DND-41 (cell line): ENCODE measurements at regions not wholly inside any gene's neighbourhood (a gene's known extent, or its start where the extent isn't known, plus 50 kb on each side); places are given as distances from the start of the nearest gene placed in this dataset.

Source experiments
- ATAC-seq: fragments of 200-7000 bp; cut with Tn5 transposase; 3 replicates; pipeline ENCODE4 v1.9.1; 2021; ENCODE audit warnings: low read depth; ENCODE audit not compliant: insufficient read depth
- DNase-seq: peaks from one replicate; pipeline ENCODE4 v3.0.0-alpha.2; 2020
- H2AFZ ChIP-seq: 2 replicates; pipeline ENCODE4 v1.6.0; 2012; ENCODE audit warnings: low read depth, low read length
- H3K27ac ChIP-seq: 2 replicates; pipeline ENCODE4 v1.5.1; 2012; ENCODE audit warnings: low read length, inconsistent platforms
- H3K27me3 ChIP-seq: fragments of 200-600 bp; sonication (generic); 2 replicates; pipeline ENCODE4 v1.6.0; 2012; ENCODE audit warnings: low read length, mild to moderate bottlenecking, inconsistent platforms; ENCODE audit not compliant: insufficient read depth, poor library complexity
- H3K36me3 ChIP-seq: 2 replicates; pipeline ENCODE4 v1.5.1; 2012; ENCODE audit warnings: low read length, inconsistent platforms; ENCODE audit not compliant: insufficient read depth
- H3K4me1 ChIP-seq: 2 replicates; pipeline ENCODE4 v1.5.1; 2012; ENCODE audit warnings: mild to moderate bottlenecking, low read length; ENCODE audit not compliant: insufficient read depth
- H3K4me2 ChIP-seq: 2 replicates; pipeline ENCODE4 v1.6.0; 2012; ENCODE audit warnings: mild to moderate bottlenecking, moderate library complexity, low read length, inconsistent platforms; ENCODE audit not compliant: insufficient read depth
- H3K4me3 ChIP-seq, 2 experiments: fragments of 200-600 bp in 1 of 2; shearing (Covaris generic) in 1 of 2; 2 replicates each; pipeline ENCODE4 v1.5.1; 2012 to 2016; ENCODE audit warnings: inconsistent platforms in 2 of 2, low read length in 2 of 2, mild to moderate bottlenecking in 2 of 2, low read depth in 1 of 2, moderate library complexity in 1 of 2
- H3K79me2 ChIP-seq: 2 replicates; pipeline ENCODE4 v1.6.0; 2012; ENCODE audit warnings: low read length, inconsistent platforms; ENCODE audit not compliant: insufficient read depth
- H3K9ac ChIP-seq: 2 replicates; pipeline ENCODE4 v1.6.0; 2012; ENCODE audit warnings: low read depth, mild to moderate bottlenecking, inconsistent platforms, low read length, moderate library complexity
- H3K9me3 ChIP-seq: 2 replicates; pipeline ENCODE4 v1.5.1; 2012; ENCODE audit warnings: low read length, moderate library complexity, mild to moderate bottlenecking, inconsistent platforms; ENCODE audit not compliant: insufficient read depth, severe bottlenecking
- H4K20me1 ChIP-seq: 2 replicates; pipeline ENCODE4 v1.6.0; 2012; ENCODE audit warnings: low read length; ENCODE audit not compliant: insufficient read depth
- CTCF ChIP-seq: IDR thresholded peaks from 2 replicates; pipeline ENCODE4 v1.5.1; 2012; ENCODE audit warnings: borderline replicate concordance, low read length, moderate library complexity, mild to moderate bottlenecking; ENCODE audit not compliant: poor library complexity, severe bottlenecking; ENCODE audit errors: extremely low read depth
- EZH2 ChIP-seq: IDR thresholded peaks from 3 replicates; pipeline ENCODE4 v1.6.1; 2012; ENCODE audit warnings: borderline replicate concordance, low read depth, mild to moderate bottlenecking, moderate library complexity, low read length, inconsistent platforms; ENCODE audit not compliant: severe bottlenecking

GRCh38 chr18:53664575-53664974 is 559.9 kb downstream of the MBD2 start:
- H3K4me2 ChIP-seq: no peak overlapping the region
- no peak for TF ChIP-seq EZH2
- TF ChIP-seq CTCF: no peak
- DNase-seq (no peak), ATAC-seq (no peak)
- H3K27me3 ChIP-seq: no peaks in the 10 kb centered on the region
- H4K20me1 ChIP-seq: no peaks in the 10 kb centered on the region
- H3K9me3 ChIP-seq: no peaks in the 10 kb centered on the region
- H2AFZ ChIP-seq: no peak overlapping the region
- H3K79me2 ChIP-seq: no peaks in the 10 kb centered on the region
- no peak overlapping the region for H3K9ac ChIP-seq
- H3K27ac ChIP-seq: no peak overlapping the region
- H3K4me1 ChIP-seq: no peaks in the 10 kb centered on the region
- no peaks in the 10 kb centered on the region for H3K36me3 ChIP-seq
- H3K4me3 ChIP-seq: no peak overlapping the region

DNA sequence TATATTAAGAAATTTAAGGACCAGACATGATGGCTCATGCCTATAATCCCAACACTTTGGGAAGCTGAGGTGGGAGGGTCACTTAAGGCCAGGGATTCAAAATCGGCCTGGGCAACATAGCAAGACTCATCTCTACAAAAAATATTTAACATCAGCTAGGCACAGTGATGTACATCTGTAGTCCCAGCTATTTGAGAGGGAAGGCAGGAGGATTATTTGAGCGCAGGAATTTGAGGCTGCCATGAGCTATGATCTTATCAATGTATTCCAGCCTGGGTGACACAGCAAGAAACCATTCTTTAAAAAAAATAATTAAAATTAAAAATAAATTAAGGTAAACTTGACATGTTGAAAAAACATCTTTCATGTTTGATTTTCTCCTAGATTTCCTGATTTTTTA is 564.2 kb downstream of the MBD2 start:
- no peaks in the 10 kb centered on the region for H3K36me3 ChIP-seq
- TF ChIP-seq CTCF: no peak
- TF ChIP-seq EZH2: no peak
- ATAC-seq (no peak), DNase-seq (no peak)
- no peak overlapping the region for H2AFZ ChIP-seq
- no peaks in the 10 kb centered on the region for H3K27me3 ChIP-seq
- no peaks in the 10 kb centered on the region for H4K20me1 ChIP-seq
- H3K4me1 ChIP-seq: no peaks in the 10 kb centered on the region
- H3K4me2 ChIP-seq: no peak overlapping the region
- no peak overlapping the region for H3K9ac ChIP-seq
- no peaks in the 10 kb centered on the region for H3K9me3 ChIP-seq
- H3K4me3 ChIP-seq: no peak overlapping the region
- no peak overlapping the region for H3K27ac ChIP-seq
- no peaks in the 10 kb centered on the region for H3K79me2 ChIP-seq

DNA sequence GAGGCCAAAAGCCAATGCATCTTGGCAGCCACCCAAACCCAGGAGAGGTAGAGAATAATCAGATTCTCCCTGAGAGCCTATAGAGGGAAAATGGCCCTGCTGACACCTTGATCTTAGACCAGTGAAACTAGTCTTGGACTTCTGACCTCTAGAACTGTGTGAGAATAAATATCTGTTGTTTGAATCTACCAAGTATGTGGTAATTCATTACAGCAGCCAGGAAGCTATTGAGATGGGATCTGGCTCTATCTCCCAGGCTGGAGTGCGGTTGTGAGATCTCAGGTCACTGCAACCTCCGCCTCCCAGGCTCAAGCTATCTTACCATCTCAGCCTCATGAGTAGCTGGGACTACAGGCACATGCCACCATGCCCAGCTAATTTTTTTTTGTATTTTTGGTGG is 567.2 kb downstream of the MBD2 start:
- Histone ChIP-seq H3K4me1 (no peaks in the 10 kb centered on the region), H3K9me3 (no peaks in the 10 kb centered on the region), H3K27me3 (no peaks in the 10 kb centered on the region), H3K9ac (no peak overlapping the region), H3K4me3 (no peak overlapping the region), H3K4me2 (no peak overlapping the region), H2AFZ (no peak overlapping the region), H3K36me3 (no peaks in the 10 kb centered on the region), H3K27ac (no peak overlapping the region), H3K79me2 (no peaks in the 10 kb centered on the region), H4K20me1 (no peaks in the 10 kb centered on the region)
- DNase-seq (no peak), ATAC-seq (no peak)
- TF ChIP-seq CTCF: no peak
- no peak for TF ChIP-seq EZH2

- Histone ChIP-seq H3K4me2 (no peak overlapping the region), H3K4me1 (no peaks in the 10 kb centered on the region), H3K36me3 (no peaks in the 10 kb centered on the region), H3K4me3 (no peak overlapping the region), H3K9me3 (no peaks in the 10 kb centered on the region), H3K27me3 (no peaks in the 10 kb centered on the region), H3K79me2 (no peaks in the 10 kb centered on the region), H4K20me1 (no peaks in the 10 kb centered on the region), H3K27ac (no peak overlapping the region), H2AFZ (no peak overlapping the region), H3K9ac (no peak overlapping the region)
- DNase-seq (no peak), ATAC-seq (no peak)
- TF ChIP-seq EZH2 (no peak), CTCF (no peak)
Observed at GRCh38 chr18:53649621-53650020, 574.8 kb downstream of the MBD2 start.
